Panc1 (cell line): ENCODE measurements at regions not wholly inside any gene's neighbourhood (a gene's known extent, or its start where the extent isn't known, plus 50 kb on each side); places are given as distances from the start of the nearest gene placed in this dataset.

Experiments
- ATAC-seq: fragments of 200-7000 bp; cut with Tn5 transposase; 2 replicates; pipeline ENCODE4 v1.9.1; 2020; ENCODE audit warnings: mild to moderate bottlenecking, moderate library complexity
- BruUV-seq: library from RNA; stranded (reverse); fragments of 400-500 nt; replicated peaks from 2 replicates; lab custom pipeline; 2021; lab: Mats Ljungman, UMichigan
- CTCF ChIA-PET: fragments of 300-600 bp; sonication (Branson Sonifier 250); formaldehyde crosslinking; loops from one replicate; lab custom pipeline; 2022; ENCODE audit warnings: antibody characterized with exemption; lab: Charles Lee
- POLR2A ChIA-PET: fragments of 300-600 bp; sonication (Branson Sonifier 250); formaldehyde crosslinking; loops from one replicate; lab custom pipeline; 2022; ENCODE audit warnings: antibody characterized with exemption; lab: Charles Lee
- DNase-seq: peaks from one replicate; pipeline ENCODE4 v3.0.0-alpha.2; 2010; ENCODE audit warnings: low read depth, low spot score
- H3K27ac ChIP-seq: 2 replicates; pipeline ENCODE4 v1.5.1; 2011; ENCODE audit warnings: mild to moderate bottlenecking, low read length, inconsistent platforms
- H3K27me3 ChIP-seq: fragments of 200-500 bp; sonication (Bioruptor generic); 2 replicates; pipeline ENCODE4 v1.6.0; 2014; ENCODE audit warnings: low read length, inconsistent platforms; ENCODE audit not compliant: control insufficient read depth, insufficient read depth
- H3K36me3 ChIP-seq: fragments of 200-500 bp; sonication (Bioruptor generic); 2 replicates; pipeline ENCODE4 v1.5.1; 2014; ENCODE audit warnings: inconsistent platforms, mild to moderate bottlenecking, low read length, moderate library complexity; ENCODE audit not compliant: control insufficient read depth, insufficient read depth
- H3K4me1 ChIP-seq: 2 replicates; pipeline ENCODE4 v1.5.1; 2011; ENCODE audit warnings: inconsistent platforms, mild to moderate bottlenecking, low read length, moderate library complexity; ENCODE audit not compliant: control insufficient read depth, insufficient read depth
- H3K4me3 ChIP-seq, 2 experiments: 2 replicates each; pipeline ENCODE4 v1.5.1; 2011 to 2012; ENCODE audit warnings: low read depth in 2 of 2, low read length in 2 of 2, mild to moderate bottlenecking in 2 of 2, inconsistent platforms in 1 of 2, moderate library complexity in 1 of 2
- H3K9me3 ChIP-seq: fragments of 200-500 bp; sonication (Bioruptor generic); 2 replicates; pipeline ENCODE4 v1.5.1; 2014; ENCODE audit warnings: low read depth, mild to moderate bottlenecking, inconsistent platforms, low read length, moderate library complexity; ENCODE audit not compliant: control insufficient read depth, insufficient read depth
- POLR2AphosphoS5 ChIP-seq: IDR thresholded peaks from 2 replicates; pipeline ENCODE4 v1.6.1; 2012; ENCODE audit warnings: mild to moderate bottlenecking, low read depth, low read length, moderate library complexity
- SIN3A ChIP-seq: IDR thresholded peaks from 2 replicates; pipeline ENCODE4 v1.6.1; 2012; ENCODE audit warnings: low read depth, mild to moderate bottlenecking, low read length, moderate library complexity, borderline replicate concordance; ENCODE audit not compliant: insufficient read depth
- TCF7L2 ChIP-seq: IDR thresholded peaks from 2 replicates; pipeline ENCODE4 v1.6.1; 2011; ENCODE audit warnings: mild to moderate bottlenecking, low read depth, low read length, inconsistent platforms
- in situ Hi-C: cut with HindIII; loops from 2 replicates; pipeline ENCODE4 v1.10.0; 2016; ENCODE audit warnings: low sequenced_read_pairs, low pct_unique_long_range_greater_than_20kb
- intact Hi-C: fragments of 100-400 bp; cut with micrococcal nuclease; formaldehyde crosslinking; loops from one replicate; pipeline ENCODE4 v1.10.0; 2022; ENCODE audit not compliant: unreplicated experiment
- TF ChIP-seq, protein P1 (sequence below), 2 experiments: IDR thresholded peaks; 2 replicates each; pipeline ENCODE4 v1.6.1; 2011 to 2012; ENCODE audit warnings: low read depth in 2 of 2, control low read depth in 1 of 2, low read length in 1 of 2, mild to moderate bottlenecking in 1 of 2, moderate library complexity in 1 of 2; ENCODE audit not compliant: insufficient read depth in 1 of 2
- TF ChIP-seq, protein P2 (sequence below): fragments of 450-650 bp; IDR thresholded peaks from 2 replicates; pipeline ENCODE4 v1.5.1; 2017; ENCODE audit warnings: mild to moderate bottlenecking

DNA sequence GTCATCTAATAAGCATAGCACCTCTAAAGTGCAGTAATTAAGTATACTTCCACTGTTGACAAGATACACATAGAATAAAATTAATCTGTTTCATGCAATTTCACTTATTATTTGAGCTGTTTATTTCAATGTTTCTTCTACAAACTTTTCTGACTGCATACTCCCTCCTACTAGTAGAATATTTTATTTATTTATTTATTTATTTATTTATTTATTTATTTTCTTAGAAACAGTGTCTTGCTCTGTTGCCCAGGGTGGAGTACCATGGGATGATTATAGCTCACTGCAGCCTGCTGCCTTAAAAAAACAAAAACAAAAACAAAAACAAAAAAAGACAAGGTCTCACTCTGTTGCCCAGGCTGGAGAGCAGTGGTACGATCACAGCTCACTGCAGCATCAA lies 68.4 kb upstream of the KITLG start:
- no TSS peak for BruUV-seq
- ChIA-PET CTCF (no interaction called here), POLR2A (no interaction called here)
- in situ Hi-C loops = no loop called here
- intact Hi-C loops = no loop called here
- DNase-seq (no peak), ATAC-seq (no peak)
- H3K36me3 ChIP-seq = no peaks in the 10 kb centered on the region
- H3K4me3 ChIP-seq = no peak overlapping the region
- H3K27ac ChIP-seq = no peak overlapping the region
- TF ChIP-seq TCF7L2 = no peak
- no peak for TF ChIP-seq SIN3A
- TF ChIP-seq, protein P1, sequence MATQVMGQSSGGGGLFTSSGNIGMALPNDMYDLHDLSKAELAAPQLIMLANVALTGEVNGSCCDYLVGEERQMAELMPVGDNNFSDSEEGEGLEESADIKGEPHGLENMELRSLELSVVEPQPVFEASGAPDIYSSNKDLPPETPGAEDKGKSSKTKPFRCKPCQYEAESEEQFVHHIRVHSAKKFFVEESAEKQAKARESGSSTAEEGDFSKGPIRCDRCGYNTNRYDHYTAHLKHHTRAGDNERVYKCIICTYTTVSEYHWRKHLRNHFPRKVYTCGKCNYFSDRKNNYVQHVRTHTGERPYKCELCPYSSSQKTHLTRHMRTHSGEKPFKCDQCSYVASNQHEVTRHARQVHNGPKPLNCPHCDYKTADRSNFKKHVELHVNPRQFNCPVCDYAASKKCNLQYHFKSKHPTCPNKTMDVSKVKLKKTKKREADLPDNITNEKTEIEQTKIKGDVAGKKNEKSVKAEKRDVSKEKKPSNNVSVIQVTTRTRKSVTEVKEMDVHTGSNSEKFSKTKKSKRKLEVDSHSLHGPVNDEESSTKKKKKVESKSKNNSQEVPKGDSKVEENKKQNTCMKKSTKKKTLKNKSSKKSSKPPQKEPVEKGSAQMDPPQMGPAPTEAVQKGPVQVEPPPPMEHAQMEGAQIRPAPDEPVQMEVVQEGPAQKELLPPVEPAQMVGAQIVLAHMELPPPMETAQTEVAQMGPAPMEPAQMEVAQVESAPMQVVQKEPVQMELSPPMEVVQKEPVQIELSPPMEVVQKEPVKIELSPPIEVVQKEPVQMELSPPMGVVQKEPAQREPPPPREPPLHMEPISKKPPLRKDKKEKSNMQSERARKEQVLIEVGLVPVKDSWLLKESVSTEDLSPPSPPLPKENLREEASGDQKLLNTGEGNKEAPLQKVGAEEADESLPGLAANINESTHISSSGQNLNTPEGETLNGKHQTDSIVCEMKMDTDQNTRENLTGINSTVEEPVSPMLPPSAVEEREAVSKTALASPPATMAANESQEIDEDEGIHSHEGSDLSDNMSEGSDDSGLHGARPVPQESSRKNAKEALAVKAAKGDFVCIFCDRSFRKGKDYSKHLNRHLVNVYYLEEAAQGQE (IDR thresholded peaks at IDR 0.05; ENCODE audit: insufficient read depth in 1 of 2, low read depth in 2 of 2, low read length in 1 of 2) = no peak
- TF ChIP-seq, protein P2, sequence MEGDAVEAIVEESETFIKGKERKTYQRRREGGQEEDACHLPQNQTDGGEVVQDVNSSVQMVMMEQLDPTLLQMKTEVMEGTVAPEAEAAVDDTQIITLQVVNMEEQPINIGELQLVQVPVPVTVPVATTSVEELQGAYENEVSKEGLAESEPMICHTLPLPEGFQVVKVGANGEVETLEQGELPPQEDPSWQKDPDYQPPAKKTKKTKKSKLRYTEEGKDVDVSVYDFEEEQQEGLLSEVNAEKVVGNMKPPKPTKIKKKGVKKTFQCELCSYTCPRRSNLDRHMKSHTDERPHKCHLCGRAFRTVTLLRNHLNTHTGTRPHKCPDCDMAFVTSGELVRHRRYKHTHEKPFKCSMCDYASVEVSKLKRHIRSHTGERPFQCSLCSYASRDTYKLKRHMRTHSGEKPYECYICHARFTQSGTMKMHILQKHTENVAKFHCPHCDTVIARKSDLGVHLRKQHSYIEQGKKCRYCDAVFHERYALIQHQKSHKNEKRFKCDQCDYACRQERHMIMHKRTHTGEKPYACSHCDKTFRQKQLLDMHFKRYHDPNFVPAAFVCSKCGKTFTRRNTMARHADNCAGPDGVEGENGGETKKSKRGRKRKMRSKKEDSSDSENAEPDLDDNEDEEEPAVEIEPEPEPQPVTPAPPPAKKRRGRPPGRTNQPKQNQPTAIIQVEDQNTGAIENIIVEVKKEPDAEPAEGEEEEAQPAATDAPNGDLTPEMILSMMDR = no peak
- no peak for TF ChIP-seq POLR2AphosphoS5
- H3K9me3 ChIP-seq = no peaks in the 10 kb centered on the region
- no peaks in the 10 kb centered on the region for H3K27me3 ChIP-seq
- no peaks in the 10 kb centered on the region for H3K4me1 ChIP-seq

GRCh38 chr12:88646824-88647223 lies 66.6 kb upstream of the KITLG start:
- H3K27ac ChIP-seq = no peak overlapping the region
- BruUV-seq = no TSS peak
- H3K4me1 ChIP-seq = no peaks in the 10 kb centered on the region
- no peak overlapping the region for H3K4me3 ChIP-seq
- no peaks in the 10 kb centered on the region for H3K27me3 ChIP-seq
- intact Hi-C loops (no loop called here), in situ Hi-C loops (no loop called here)
- no peaks in the 10 kb centered on the region for H3K9me3 ChIP-seq
- DNase-seq = no peak
- no peak for ATAC-seq
- no peaks in the 10 kb centered on the region for H3K36me3 ChIP-seq
- ChIA-PET CTCF (no interaction called here), POLR2A (no interaction called here)
- TF ChIP-seq TCF7L2 = no peak
- TF ChIP-seq SIN3A = no peak
- TF ChIP-seq, protein P2 = no peak
- TF ChIP-seq, protein P1 (IDR thresholded peaks at IDR 0.05; ENCODE audit: insufficient read depth in 1 of 2, low read depth in 2 of 2, low read length in 1 of 2) = no peak
- no peak for TF ChIP-seq POLR2AphosphoS5
